Fibroblast of skin of scalp (primary cell): ENCODE measurements at regions not wholly inside any gene's neighbourhood (a gene's known extent, or its start where the extent isn't known, plus 50 kb on each side); places are given as distances from the start of the nearest gene placed in this dataset.
A peak's percentile ranks its signal among the peaks of the same experiment; 100 is the strongest.

ENCODE experiments used
- DNase-seq: peaks from one replicate; pipeline ENCODE4 v3.0.0-alpha.2; 2013

DNA sequence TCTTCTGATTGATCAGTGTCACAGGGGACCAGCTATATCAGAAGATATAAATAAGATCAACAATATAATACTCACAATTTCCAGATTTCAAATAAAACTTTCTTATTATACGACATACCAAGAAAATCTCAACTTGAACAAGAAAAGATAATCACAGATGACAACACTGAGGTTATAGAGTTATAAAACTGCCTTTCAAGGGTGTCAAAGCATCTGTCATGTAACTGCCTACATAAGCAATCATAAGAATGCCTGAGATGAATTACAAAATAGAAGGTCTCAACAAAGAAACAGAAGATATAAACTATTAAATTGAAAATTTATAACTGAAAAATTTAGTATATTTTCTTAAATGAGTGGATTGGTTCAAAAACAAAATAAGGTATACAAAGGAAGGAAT, 659.2 kb downstream of the SLC16A7 start:
- DNase-seq = no peak

DNA sequence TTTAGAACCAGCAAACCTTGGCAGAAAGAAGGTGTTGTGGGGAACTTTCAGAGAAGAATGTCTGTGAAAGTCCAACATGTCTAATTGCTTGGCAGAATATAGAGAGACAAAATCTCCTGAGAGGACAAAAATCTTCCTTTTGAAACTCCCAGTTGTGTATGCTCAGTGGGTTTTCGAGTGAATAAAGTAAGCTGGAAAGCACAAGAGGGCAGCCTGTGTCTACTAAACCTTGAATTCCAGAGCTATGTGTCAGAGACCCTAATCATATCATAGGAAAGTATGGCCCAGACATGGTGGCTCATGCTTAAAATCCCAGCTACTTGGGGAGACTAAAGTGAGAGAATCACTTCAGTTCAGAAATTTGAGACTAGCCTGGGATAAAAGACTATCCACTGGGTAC, 661.2 kb downstream of the SLC16A7 start:
- DNase-seq = peak; percentile 79

DNA sequence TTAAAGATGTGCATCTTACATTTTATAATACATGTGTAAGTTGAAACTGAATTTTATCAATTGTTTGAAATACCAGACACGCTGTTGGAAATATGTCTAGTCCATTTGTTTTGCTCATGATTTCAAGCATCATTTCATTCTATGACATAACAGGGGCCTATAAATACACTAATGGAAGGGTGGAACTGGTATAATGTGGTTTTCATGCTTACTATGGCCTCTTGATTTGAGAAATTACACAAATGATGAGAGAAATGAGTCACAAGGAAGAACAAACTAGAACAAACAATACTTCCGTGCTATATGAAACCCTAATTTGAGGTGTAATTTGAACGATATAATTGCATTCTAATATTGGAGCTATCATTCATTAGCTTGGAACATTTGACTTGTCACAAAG, 663.4 kb downstream of the SLC16A7 start:
- DNase-seq = no peak

- DNase-seq = no peak
Measured at GRCh38 chr12:60262378-60262777, 666.5 kb downstream of the SLC16A7 start.

- peak; percentile 66 for DNase-seq
Measured at GRCh38 chr12:60263161-60263560, 667.3 kb downstream of the SLC16A7 start.

- peak; percentile 5 for DNase-seq
Measured at GRCh38 chr12:60263836-60264493, 668.1 kb downstream of the SLC16A7 start.

DNA sequence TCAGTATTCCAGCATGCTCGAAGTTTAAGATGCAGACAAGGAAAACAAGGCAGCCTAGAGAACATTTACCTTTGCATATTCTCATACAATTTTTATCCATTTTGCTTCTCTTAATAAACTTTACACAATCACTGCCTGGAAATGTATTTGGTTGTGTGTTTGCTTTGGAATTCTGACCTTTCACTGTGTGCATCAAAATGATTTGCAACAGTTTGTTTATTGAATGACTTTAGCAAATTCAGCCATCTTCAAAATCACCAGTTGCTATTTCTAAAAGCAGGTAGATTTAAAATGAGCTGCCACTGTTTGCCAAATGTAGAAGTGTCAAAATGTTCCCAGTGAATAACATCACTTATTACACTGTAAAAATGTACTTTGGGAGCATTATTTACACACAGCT, 669.9 kb downstream of the SLC16A7 start:
- DNase-seq = no peak

GRCh38 chr12:60266381-60266852, 670.6 kb downstream of the SLC16A7 start:
- DNase-seq = peak; percentile 46

DNA sequence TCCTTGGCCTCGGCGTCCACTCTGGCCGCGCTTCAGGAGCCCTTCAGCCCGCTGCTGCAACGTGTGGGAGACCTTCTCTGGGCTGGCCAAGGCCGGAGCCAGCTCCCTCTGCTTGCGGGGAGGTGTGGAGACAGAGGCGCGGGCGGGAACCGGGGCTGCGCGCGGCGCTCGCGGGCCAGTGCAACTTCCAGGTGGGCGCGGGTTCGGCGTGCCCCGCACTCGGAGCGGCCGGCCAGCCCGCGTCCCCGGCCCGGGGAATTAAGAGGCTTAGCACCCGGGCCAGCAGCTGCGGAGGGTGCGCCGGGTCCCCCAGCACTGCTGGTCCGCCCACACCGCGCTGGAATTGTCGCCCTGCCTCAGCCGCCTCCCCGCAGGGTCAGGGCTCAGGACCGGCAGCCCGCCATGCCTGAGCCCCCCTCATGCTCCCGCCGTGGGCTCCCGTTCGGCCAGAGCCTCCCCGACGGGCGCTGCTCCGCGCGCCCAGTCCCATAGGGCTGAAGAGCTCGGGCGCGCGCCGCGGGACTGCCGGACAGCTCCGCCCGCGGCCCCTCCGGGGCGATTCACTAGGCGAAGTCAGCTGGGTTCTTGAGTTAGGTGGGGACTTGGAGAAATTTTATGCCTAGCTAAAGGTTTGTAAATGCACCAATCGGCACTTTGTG, 673.9 kb downstream of the SLC16A7 start:
- no peak for DNase-seq

GRCh38 chr12:60271816-60272215, 676.0 kb downstream of the SLC16A7 start:
- no peak for DNase-seq

DNA sequence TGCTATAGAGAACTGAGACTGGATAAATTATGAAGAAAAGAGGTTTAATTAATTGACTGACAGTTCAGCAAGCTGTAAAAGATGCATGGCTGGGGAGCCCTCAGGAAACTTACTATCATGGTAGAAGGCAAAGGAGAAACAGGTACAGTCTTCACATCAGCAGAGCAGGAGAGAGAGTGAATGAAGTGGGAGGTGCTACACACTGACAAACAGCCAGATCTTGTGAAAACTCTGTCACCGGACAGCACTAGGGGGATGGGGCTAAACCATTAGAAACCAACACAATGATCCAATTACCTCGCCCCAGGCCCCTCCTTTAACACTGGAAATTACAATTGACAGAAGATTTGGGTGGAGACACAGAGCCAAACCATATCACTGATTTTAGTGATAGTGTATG, 682.4 kb downstream of the SLC16A7 start:
- DNase-seq = no peak

- DNase-seq = peak; percentile 45
Measured at GRCh38 chr12:60279221-60279620, 683.4 kb downstream of the SLC16A7 start.

DNA sequence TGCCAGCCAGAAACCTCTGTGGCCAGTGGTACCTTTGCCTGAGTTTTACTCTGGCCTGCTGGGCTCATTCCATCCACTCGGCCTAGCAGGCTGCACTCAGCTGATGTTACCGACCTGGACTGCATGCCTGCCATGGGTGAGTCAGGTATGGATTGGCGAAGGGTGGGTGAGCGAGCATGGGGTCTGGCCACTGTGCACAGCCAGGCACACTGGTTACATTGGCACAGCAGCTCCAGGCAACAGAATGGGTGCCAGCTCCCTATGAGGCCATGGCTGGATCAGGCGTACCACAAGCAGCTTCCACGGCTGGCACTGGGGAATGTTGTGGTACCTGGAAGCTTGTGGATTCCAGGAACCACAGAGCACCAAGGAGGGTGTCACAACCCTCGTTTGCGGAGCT, 685.7 kb downstream of the SLC16A7 start:
- DNase-seq = no peak

- DNase-seq = no peak
Measured at GRCh38 chr12:60290532-60290931, 694.7 kb downstream of the SLC16A7 start.

DNA sequence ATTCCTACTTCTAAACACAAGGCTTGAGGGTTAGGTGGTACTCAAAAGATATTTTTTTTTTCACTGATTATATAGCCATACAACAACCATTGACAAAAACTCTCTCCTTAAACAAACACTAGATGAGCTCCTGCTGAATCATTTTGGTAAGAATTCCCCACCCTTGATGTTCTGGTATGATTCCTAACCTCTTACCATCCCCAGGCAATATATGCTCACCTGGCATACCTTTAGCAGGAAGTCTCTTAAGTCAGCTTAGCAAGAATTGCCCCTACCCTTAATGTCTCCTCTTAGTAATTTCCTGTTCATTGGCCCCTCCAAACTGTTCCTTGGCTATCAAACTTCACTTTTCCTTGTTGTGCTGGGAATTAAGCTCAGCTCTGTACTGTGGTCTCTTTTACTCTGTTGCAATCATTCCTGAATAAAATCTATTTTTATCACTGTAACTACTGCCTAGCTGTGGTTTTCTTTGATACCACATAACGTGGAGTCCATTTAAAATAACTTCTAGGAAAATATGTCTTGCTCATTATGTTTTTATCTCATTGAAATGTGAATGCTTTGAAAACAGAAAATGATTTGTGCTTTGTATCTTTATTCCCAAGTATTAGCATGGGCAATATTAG, 712.6 kb downstream of the SLC16A7 start:
- peak; percentile 11 for DNase-seq

GRCh38 chr12:60311940-60312339, 716.1 kb downstream of the SLC16A7 start:
- no peak for DNase-seq

GRCh38 chr12:60317361-60317760, 721.5 kb downstream of the SLC16A7 start:
- no peak for DNase-seq

DNA sequence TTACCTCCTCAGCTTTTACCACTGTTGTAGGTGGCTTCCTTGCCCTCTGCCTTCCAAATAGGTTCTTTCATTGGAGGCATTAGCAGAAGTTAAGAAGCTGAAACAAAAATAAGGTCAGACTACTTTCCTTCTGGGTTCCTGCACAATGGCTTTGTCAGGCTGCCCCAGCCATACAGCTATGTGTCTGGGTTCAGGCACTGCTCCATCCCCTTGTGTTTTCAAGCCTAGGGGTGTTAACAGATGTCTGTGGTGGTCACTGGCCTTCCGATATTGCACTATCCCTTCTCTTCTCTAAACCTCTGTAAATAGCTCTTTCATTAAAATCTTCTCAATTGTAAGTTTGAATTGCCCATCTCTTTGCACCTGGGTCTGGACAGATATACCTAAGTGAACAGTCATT, 728.9 kb downstream of the SLC16A7 start:
- DNase-seq = no peak

DNA sequence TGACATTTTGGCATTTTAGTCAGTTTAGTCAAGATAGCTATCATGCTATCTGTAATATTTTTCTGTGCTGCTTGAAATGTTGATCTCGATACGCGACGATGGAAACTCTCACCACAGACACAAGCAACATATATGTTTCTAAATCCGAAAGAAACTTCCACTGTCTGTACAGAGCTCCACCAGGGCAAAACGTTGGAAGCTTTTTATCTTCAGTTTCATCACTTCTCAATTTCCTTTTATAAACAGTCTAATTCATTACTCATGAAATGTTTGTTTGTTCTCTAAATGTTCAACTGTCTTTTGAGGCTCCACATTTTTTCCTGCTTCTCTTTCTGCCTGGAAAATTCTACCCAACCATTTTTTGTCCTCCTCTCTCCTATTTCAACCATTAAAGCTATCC, 737.6 kb downstream of the SLC16A7 start:
- DNase-seq = no peak

DNA sequence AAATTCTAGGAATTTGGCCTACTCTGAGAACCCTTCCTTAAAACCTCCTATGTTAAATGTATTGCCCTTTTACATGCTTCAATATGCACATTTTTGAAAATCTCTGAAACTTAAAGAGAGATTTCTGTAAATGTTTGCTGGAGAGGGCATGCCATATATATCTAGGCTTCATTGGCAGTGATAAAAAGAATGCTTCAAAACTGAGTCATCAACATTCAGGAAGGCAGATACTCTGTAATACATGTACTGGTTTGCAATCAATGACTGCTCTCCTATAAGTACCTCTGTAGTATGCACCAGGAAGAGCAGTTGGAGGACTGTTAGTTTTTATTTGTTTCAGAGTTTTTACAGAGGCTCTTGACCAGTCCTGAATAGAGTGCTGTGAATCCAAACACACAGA, 739.9 kb downstream of the SLC16A7 start:
- peak; percentile 69 for DNase-seq

GRCh38 chr12:60337839-60338549, 742.2 kb downstream of the SLC16A7 start:
- DNase-seq = no peak

DNA sequence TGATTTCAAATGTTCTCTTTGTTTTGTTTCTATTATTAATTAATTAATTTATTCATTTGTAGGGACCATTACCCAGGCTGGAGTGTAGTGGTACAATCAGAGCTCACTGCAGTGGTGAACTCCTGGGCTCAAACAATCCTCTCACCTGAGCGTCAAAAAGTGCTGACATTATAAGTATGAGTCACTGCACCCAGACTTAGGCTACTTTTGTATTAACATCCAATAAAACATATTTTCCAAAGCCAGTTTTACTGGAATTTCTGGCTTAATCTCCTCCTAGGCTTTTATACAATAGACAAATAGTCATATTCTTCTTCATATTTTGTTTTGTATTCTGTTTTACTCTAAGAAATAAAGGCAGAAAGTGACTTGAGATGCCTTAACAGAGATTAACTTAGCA, 749.6 kb downstream of the SLC16A7 start:
- no peak for DNase-seq

DNA sequence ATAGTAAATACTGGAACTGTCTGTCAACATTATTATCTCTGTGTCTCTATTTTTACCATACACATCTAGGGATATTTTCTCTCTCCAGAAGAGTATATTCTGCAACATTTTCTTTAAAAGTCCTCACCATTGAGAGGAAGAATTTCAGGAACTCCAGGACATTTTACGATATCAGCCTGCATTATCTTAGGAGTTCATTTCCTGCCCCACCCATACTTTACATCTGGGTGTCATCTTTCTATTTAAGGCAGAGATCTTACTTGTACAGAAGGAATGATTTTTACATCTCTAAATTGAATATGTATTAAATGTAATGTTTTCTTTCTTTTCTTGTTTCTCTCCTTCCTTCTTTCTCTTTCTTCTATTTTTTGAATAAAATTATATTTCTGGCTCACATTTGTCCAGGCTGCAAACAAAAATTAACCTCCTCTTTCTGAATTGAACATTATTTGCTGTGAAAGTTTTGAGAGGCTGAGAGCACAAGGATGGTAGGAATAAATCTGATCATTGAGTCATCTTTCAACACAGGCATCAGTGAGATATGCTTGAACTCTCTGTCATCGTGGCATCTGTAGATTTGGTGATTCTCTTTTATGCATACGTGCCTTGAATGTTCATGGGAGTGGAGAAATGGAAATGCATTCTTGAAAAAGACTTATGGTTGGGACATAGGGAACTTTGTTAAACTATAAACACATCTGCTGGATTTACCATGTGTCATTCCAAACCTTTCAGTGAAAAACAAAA, 753.6 kb downstream of the SLC16A7 start:
- DNase-seq = no peak
